Stimulated activated CD4-positive, alpha-beta T cell treated with anti-CD3 and anti-CD28 coated beads, Interleukin-2, amount 100 ng/mL, for 24 hours (primary cell): ENCODE measurements at regions not wholly inside any gene's neighbourhood (a gene's known extent, or its start where the extent isn't known, plus 50 kb on each side); places are given as distances from the start of the nearest gene placed in this dataset.
"Not testable (repeated sequence)": the region's sequence is repeated elsewhere in the genome, so short reads cannot be mapped to it uniquely, and the experiment has no call there.

ENCODE experiments used
- DNase-seq, 2 donors: peaks; one replicate each; pipeline ENCODE4 v3.0.0-alpha.2; 2020

- DNase-seq = no peak
Observed at GRCh38 chr5:2569176-2569575, 182.3 kb downstream of the IRX2 start.

GRCh38 chr5:2566284-2566683, 185.2 kb downstream of the IRX2 start:
- DNase-seq = no peak

GRCh38 chr5:2565147-2565546, 186.3 kb downstream of the IRX2 start:
- DNase-seq = no peak

- DNase-seq = no peak
Observed at GRCh38 chr5:2563046-2563445, 188.4 kb downstream of the IRX2 start.

GRCh38 chr5:2562036-2562435, 189.4 kb downstream of the IRX2 start:
- DNase-seq = no peak

GRCh38 chr5:2560435-2560834, 191.0 kb downstream of the IRX2 start:
- no peak for DNase-seq

GRCh38 chr5:2557435-2557834, 194.0 kb downstream of the IRX2 start:
- DNase-seq = no peak

GRCh38 chr5:2556375-2556966, 195.0 kb downstream of the IRX2 start:
- DNase-seq = no peak

GRCh38 chr5:2553611-2554010, 197.9 kb downstream of the IRX2 start:
- no peak for DNase-seq

GRCh38 chr5:2550509-2550908, 201.0 kb downstream of the IRX2 start:
- no peak for DNase-seq

GRCh38 chr5:2549900-2550299, 201.6 kb downstream of the IRX2 start:
- DNase-seq = no peak

GRCh38 chr5:2549354-2549753, 202.1 kb downstream of the IRX2 start:
- no peak for DNase-seq

- DNase-seq = no peak
Observed at GRCh38 chr5:2546938-2547337, 204.5 kb downstream of the IRX2 start.

- no peak for DNase-seq
Observed at GRCh38 chr5:2544003-2544402, 207.5 kb downstream of the IRX2 start.

- DNase-seq = no peak
Observed at GRCh38 chr5:2542821-2543220, 208.7 kb downstream of the IRX2 start.

- no peak for DNase-seq
Observed at GRCh38 chr5:2542026-2542425, 209.5 kb downstream of the IRX2 start.

GRCh38 chr5:2538169-2538568, 213.3 kb downstream of the IRX2 start:
- no peak for DNase-seq

GRCh38 chr5:2537378-2538145, 213.9 kb downstream of the IRX2 start:
- no peak for DNase-seq

- no peak for DNase-seq
Observed at GRCh38 chr5:2536632-2537377, 214.7 kb downstream of the IRX2 start.

- no peak for DNase-seq
Observed at GRCh38 chr5:2534970-2535369, 216.5 kb downstream of the IRX2 start.

GRCh38 chr5:2534251-2534650, 217.2 kb downstream of the IRX2 start:
- DNase-seq = no peak

GRCh38 chr5:2533848-2534247, 217.6 kb downstream of the IRX2 start:
- not testable (repeated sequence) for DNase-seq

GRCh38 chr5:2532809-2533208, 218.7 kb downstream of the IRX2 start:
- no peak for DNase-seq

GRCh38 chr5:2531318-2531717, 220.2 kb downstream of the IRX2 start:
- no peak for DNase-seq
